ENCODE measurements at regions not wholly inside any gene's neighbourhood (a gene's known extent, or its start where the extent isn't known, plus 50 kb on each side); places are given as distances from the start of the nearest gene placed in this dataset.

GRCh38 chr5:156218367-156219158, 108.4 kb upstream of the SGCD start:
- H3K9ac ChIP-seq (ENCODE audit: low read length), result no peak overlapping the region
- no peak overlapping the region for H3K4me3 ChIP-seq (ENCODE audit: low read length)
- H4K20me1 ChIP-seq (ENCODE audit: insufficient read depth, low read length), result no peaks in the 10 kb centered on the region
- no peaks in the 10 kb centered on the region for H3K27me3 ChIP-seq (replicated peaks; ENCODE audit: insufficient read depth, low read length)
- H3K4me1 ChIP-seq (ENCODE audit: low read length), result no peaks in the 10 kb centered on the region
- no peak for DNase-seq
- H3K9me2 ChIP-seq (replicated peaks; ENCODE audit: insufficient read depth, low read length), result no peaks in the 10 kb centered on the region
- no peak overlapping the region for H3K4me2 ChIP-seq (ENCODE audit: low read depth, low read length)
- no peaks in the 10 kb centered on the region for H3K9me3 ChIP-seq (replicated peaks; ENCODE audit: insufficient read depth, low read length)
- TF ChIP-seq EZH2 (optimal IDR thresholded peaks at IDR 0.05; ENCODE audit: low read depth, low read length) (no peak), CTCF (IDR thresholded peaks at IDR 0.05; ENCODE audit: low read length) (no peak), EZH2phosphoT487 (IDR thresholded peaks at IDR 0.05; ENCODE audit: low read length) (no peak)
- no peak overlapping the region for H3K27ac ChIP-seq (ENCODE audit: low read length)
- H3F3A ChIP-seq (ENCODE audit: insufficient read depth, low read length), result no peaks in the 10 kb centered on the region
- H3K79me2 ChIP-seq (ENCODE audit: low read length), result no peaks in the 10 kb centered on the region
- no peak overlapping the region for H2AFZ ChIP-seq (ENCODE audit: low read length)
- no peaks in the 10 kb centered on the region for H3K36me3 ChIP-seq (replicated peaks; ENCODE audit: insufficient read depth, low read length)

- H3F3A ChIP-seq (ENCODE audit: insufficient read depth, low read length), result no peaks in the 10 kb centered on the region
- H3K9ac ChIP-seq (ENCODE audit: low read length), result no peak overlapping the region
- H3K4me1 ChIP-seq (ENCODE audit: low read length), result no peaks in the 10 kb centered on the region
- DNase-seq, result no peak
- H3K36me3 ChIP-seq (replicated peaks; ENCODE audit: insufficient read depth, low read length), result no peaks in the 10 kb centered on the region
- no peaks in the 10 kb centered on the region for H3K27me3 ChIP-seq (replicated peaks; ENCODE audit: insufficient read depth, low read length)
- H3K9me3 ChIP-seq (replicated peaks; ENCODE audit: insufficient read depth, low read length), result no peaks in the 10 kb centered on the region
- H3K79me2 ChIP-seq (ENCODE audit: low read length), result no peaks in the 10 kb centered on the region
- TF ChIP-seq EZH2phosphoT487 (IDR thresholded peaks at IDR 0.05; ENCODE audit: low read length) (no peak), CTCF (IDR thresholded peaks at IDR 0.05; ENCODE audit: low read length) (no peak), EZH2 (optimal IDR thresholded peaks at IDR 0.05; ENCODE audit: low read depth, low read length) (no peak)
- H3K27ac ChIP-seq (ENCODE audit: low read length), result no peak overlapping the region
- H4K20me1 ChIP-seq (ENCODE audit: insufficient read depth, low read length), result no peaks in the 10 kb centered on the region
- no peak overlapping the region for H3K4me3 ChIP-seq (ENCODE audit: low read length)
- no peaks in the 10 kb centered on the region for H3K9me2 ChIP-seq (replicated peaks; ENCODE audit: insufficient read depth, low read length)
- no peak overlapping the region for H2AFZ ChIP-seq (ENCODE audit: low read length)
- no peak overlapping the region for H3K4me2 ChIP-seq (ENCODE audit: low read depth, low read length)
Measured at GRCh38 chr5:156219483-156220005, 107.4 kb upstream of the SGCD start.

- Histone ChIP-seq H3K27me3 (replicated peaks; ENCODE audit: insufficient read depth, low read length) (no peaks in the 10 kb centered on the region), H3K9me3 (replicated peaks; ENCODE audit: insufficient read depth, low read length) (no peaks in the 10 kb centered on the region), H2AFZ (ENCODE audit: low read length) (no peak overlapping the region), H3F3A (ENCODE audit: insufficient read depth, low read length) (no peaks in the 10 kb centered on the region), H4K20me1 (ENCODE audit: insufficient read depth, low read length) (no peaks in the 10 kb centered on the region), H3K9me2 (replicated peaks; ENCODE audit: insufficient read depth, low read length) (no peaks in the 10 kb centered on the region), H3K4me2 (ENCODE audit: low read depth, low read length) (no peak overlapping the region), H3K27ac (ENCODE audit: low read length) (no peak overlapping the region), H3K4me1 (ENCODE audit: low read length) (no peaks in the 10 kb centered on the region), H3K36me3 (replicated peaks; ENCODE audit: insufficient read depth, low read length) (no peaks in the 10 kb centered on the region), H3K4me3 (ENCODE audit: low read length) (no peak overlapping the region), H3K79me2 (ENCODE audit: low read length) (no peaks in the 10 kb centered on the region), H3K9ac (ENCODE audit: low read length) (no peak overlapping the region)
- no peak for TF ChIP-seq EZH2phosphoT487 (IDR thresholded peaks at IDR 0.05; ENCODE audit: low read length)
- TF ChIP-seq CTCF (IDR thresholded peaks at IDR 0.05; ENCODE audit: low read length), result no peak
- no peak for TF ChIP-seq EZH2 (optimal IDR thresholded peaks at IDR 0.05; ENCODE audit: low read depth, low read length)
- DNase-seq, result no peak
Measured at GRCh38 chr5:156221816-156222215, 105.1 kb upstream of the SGCD start.

All from MM.1S (cell line).